ENCODE measurements at regions not wholly inside any gene's neighbourhood (a gene's known extent, or its start where the extent isn't known, plus 50 kb on each side); places are given as distances from the start of the nearest gene placed in this dataset.
A peak's percentile ranks its signal among the peaks of the same experiment; 100 is the strongest.

GRCh38 chr13:89980896-89981295 is 1366.6 kb upstream of the MIR17HG start:
- Histone ChIP-seq H3K27ac (ENCODE audit: extremely low read depth, low read depth, low read length) (no peak overlapping the region), H3K27me3 (ENCODE audit: control insufficient read depth in 2 of 2, insufficient read depth in 2 of 2, low read length in 2 of 2) (no peaks in the 10 kb centered on the region), H3K9me3 (replicated peaks; ENCODE audit: control insufficient read depth, insufficient read depth, low read depth, low read length) (no peaks in the 10 kb centered on the region; the same call in 1 of the 2 replicates), H3K36me3 (ENCODE audit: control insufficient read depth, insufficient read depth, low read length) (no peaks in the 10 kb centered on the region), H3K79me2 (ENCODE audit: control insufficient read depth, insufficient read depth, low read length) (no peaks in the 10 kb centered on the region), H2AFZ (ENCODE audit: low read depth, low read length) (no peak overlapping the region), H4K20me1 (replicated peaks; ENCODE audit: control insufficient read depth, insufficient read depth, low read length) (no peaks in the 10 kb centered on the region), H3K9ac (ENCODE audit: insufficient read depth in 1 of 2, low read depth in 2 of 2, low read length in 2 of 2) (no peak overlapping the region), H3K4me3 (no peak overlapping the region), H3K4me1 (replicated peaks in 1 of 2; ENCODE audit: control insufficient read depth in 2 of 2, insufficient read depth in 2 of 2, low read length in 2 of 2) (no peaks in the 10 kb centered on the region), H3K4me2 (ENCODE audit: insufficient read depth, low read length) (no peak overlapping the region), H3K9me1 (ENCODE audit: control insufficient read depth, insufficient read depth, low read length) (no peaks in the 10 kb centered on the region)
- no TSS peak for BruUV-seq (replicated peaks)
- POLR2A ChIA-PET, result no interaction called here
- CTCF ChIA-PET (ENCODE audit: low intra/inter-chr PET ratio), result no interaction called here
- no peak for FAIRE-seq
- ATAC-seq, result no peak
- intact Hi-C loops (cut with micrococcal nuclease), result no loop called here
- in situ Hi-C loops (cut with MboI), result no loop called here
- no peak for DNase-seq (ENCODE audit: extremely low read depth in 1 of 4, low spot score in 3 of 4)
- TF ChIP-seq ZNF274 (IDR thresholded peaks at IDR 0.05; ENCODE audit: borderline replicate concordance, low read depth, low read length), result 0 out of 2 replicates have a peak, but pooled peaks have one; percentile 2
- TF ChIP-seq, protein P1, sequence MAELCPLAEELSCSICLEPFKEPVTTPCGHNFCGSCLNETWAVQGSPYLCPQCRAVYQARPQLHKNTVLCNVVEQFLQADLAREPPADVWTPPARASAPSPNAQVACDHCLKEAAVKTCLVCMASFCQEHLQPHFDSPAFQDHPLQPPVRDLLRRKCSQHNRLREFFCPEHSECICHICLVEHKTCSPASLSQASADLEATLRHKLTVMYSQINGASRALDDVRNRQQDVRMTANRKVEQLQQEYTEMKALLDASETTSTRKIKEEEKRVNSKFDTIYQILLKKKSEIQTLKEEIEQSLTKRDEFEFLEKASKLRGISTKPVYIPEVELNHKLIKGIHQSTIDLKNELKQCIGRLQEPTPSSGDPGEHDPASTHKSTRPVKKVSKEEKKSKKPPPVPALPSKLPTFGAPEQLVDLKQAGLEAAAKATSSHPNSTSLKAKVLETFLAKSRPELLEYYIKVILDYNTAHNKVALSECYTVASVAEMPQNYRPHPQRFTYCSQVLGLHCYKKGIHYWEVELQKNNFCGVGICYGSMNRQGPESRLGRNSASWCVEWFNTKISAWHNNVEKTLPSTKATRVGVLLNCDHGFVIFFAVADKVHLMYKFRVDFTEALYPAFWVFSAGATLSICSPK (IDR thresholded peaks at IDR 0.05; ENCODE audit: borderline replicate concordance), result no peak

- no peak overlapping the region for H3K9ac ChIP-seq (ENCODE audit: insufficient read depth in 1 of 2, low read depth in 2 of 2, low read length in 2 of 2)
- no peaks in the 10 kb centered on the region for H3K36me3 ChIP-seq (ENCODE audit: control insufficient read depth, insufficient read depth, low read length)
- DNase-seq (ENCODE audit: extremely low read depth in 1 of 4, low spot score in 3 of 4) (no peak), ATAC-seq (no peak), FAIRE-seq (no peak)
- H3K79me2 ChIP-seq (ENCODE audit: control insufficient read depth, insufficient read depth, low read length), result no peaks in the 10 kb centered on the region
- no peaks in the 10 kb centered on the region for H3K27me3 ChIP-seq (ENCODE audit: control insufficient read depth in 2 of 2, insufficient read depth in 2 of 2, low read length in 2 of 2)
- intact Hi-C loops (cut with micrococcal nuclease), result no loop called here
- no peak overlapping the region for H3K4me2 ChIP-seq (ENCODE audit: insufficient read depth, low read length)
- H2AFZ ChIP-seq (ENCODE audit: low read depth, low read length), result no peak overlapping the region
- WGBS (ENCODE audit: insufficient coverage, low coverage, missing lambda C conversion rate), result under 1% methylated on average over 5 of the region's 5 CpGs
- no peaks in the 10 kb centered on the region; the same call in 1 of the 2 replicates for H3K9me3 ChIP-seq (replicated peaks; ENCODE audit: control insufficient read depth, insufficient read depth, low read depth, low read length)
- H3K4me1 ChIP-seq (replicated peaks in 1 of 2; ENCODE audit: control insufficient read depth in 2 of 2, insufficient read depth in 2 of 2, low read length in 2 of 2), result no peaks in the 10 kb centered on the region
- H3K27ac ChIP-seq (ENCODE audit: extremely low read depth, low read depth, low read length), result no peak overlapping the region
- H4K20me1 ChIP-seq (replicated peaks; ENCODE audit: control insufficient read depth, insufficient read depth, low read length), result no peaks in the 10 kb centered on the region
- ChIA-PET CTCF (ENCODE audit: low intra/inter-chr PET ratio) (interaction anchor here (0.6 kb wide), 1 partner anchor 60 kb away, joined by 3 read pairs; no protein-coding TSS in a partner anchor), POLR2A (no interaction called here)
- no TSS peak for BruUV-seq (replicated peaks)
- no peak overlapping the region for H3K4me3 ChIP-seq
- no peaks in the 10 kb centered on the region for H3K9me1 ChIP-seq (ENCODE audit: control insufficient read depth, insufficient read depth, low read length)
- in situ Hi-C loops (cut with MboI), result no loop called here
- 0 out of 2 replicates have a peak, but pooled peaks have one; percentile 38 for TF ChIP-seq CUX1 (CRISPR knock-in tag; IDR thresholded peaks at IDR 0.05)
- 0 out of 2 replicates have a peak, but pooled peaks have one; percentile 10 for TF ChIP-seq ZFX (CRISPR knock-in tag; IDR thresholded peaks at IDR 0.05)
- no peak for TF ChIP-seq ZSCAN32 (CRISPR knock-in tag; IDR thresholded peaks at IDR 0.05)
These were observed 1364.9 kb upstream of the MIR17HG start for GRCh38 chr13:89982407-89983095.

Measured in K562 (cell line).